GM18870 (cell line): ENCODE measurements at regions not wholly inside any gene's neighbourhood (a gene's known extent, or its start where the extent isn't known, plus 50 kb on each side); places are given as distances from the start of the nearest gene placed in this dataset.

Experiments used
- ATAC-seq: cut with Tn5 transposase; IDR thresholded peaks from one replicate; pipeline ENCODE4 v1.9.1; 2021; ENCODE audit warnings: moderate library complexity; ENCODE audit not compliant: unreplicated experiment

GRCh38 chr7:131961054-131961680 is 404.7 kb upstream of the PODXL start:
- no peak for ATAC-seq

GRCh38 chr7:131959106-131959812 is 402.8 kb upstream of the PODXL start:
- no peak for ATAC-seq

GRCh38 chr7:131957338-131958020 is 401.1 kb upstream of the PODXL start:
- ATAC-seq: no peak

GRCh38 chr7:131956864-131957263 is 400.4 kb upstream of the PODXL start:
- no peak for ATAC-seq

- no peak for ATAC-seq
Observed at GRCh38 chr7:131955679-131956078, 399.3 kb upstream of the PODXL start.

- no peak for ATAC-seq
Observed at GRCh38 chr7:131953184-131953583, 396.8 kb upstream of the PODXL start.

GRCh38 chr7:131952365-131952764 is 395.9 kb upstream of the PODXL start:
- ATAC-seq: no peak

- no peak for ATAC-seq
Observed at GRCh38 chr7:131950758-131951157, 394.3 kb upstream of the PODXL start.

- no peak for ATAC-seq
Observed at GRCh38 chr7:131949659-131950058, 393.2 kb upstream of the PODXL start.

- no peak for ATAC-seq
Observed at GRCh38 chr7:131948434-131949053, 392.1 kb upstream of the PODXL start.

GRCh38 chr7:131947661-131948060 is 391.2 kb upstream of the PODXL start:
- ATAC-seq: no peak

GRCh38 chr7:131945957-131946544 is 389.6 kb upstream of the PODXL start:
- ATAC-seq: no peak

- no peak for ATAC-seq
Observed at GRCh38 chr7:131945313-131945911, 389.0 kb upstream of the PODXL start.

GRCh38 chr7:131944556-131945069 is 388.2 kb upstream of the PODXL start:
- ATAC-seq: no peak

- no peak for ATAC-seq
Observed at GRCh38 chr7:131943646-131944045, 387.2 kb upstream of the PODXL start.

- ATAC-seq: no peak
Observed at GRCh38 chr7:131943211-131943610, 386.8 kb upstream of the PODXL start.

GRCh38 chr7:131942287-131943150 is 386.1 kb upstream of the PODXL start:
- no peak for ATAC-seq

GRCh38 chr7:131941291-131941690 is 384.9 kb upstream of the PODXL start:
- no peak for ATAC-seq

GRCh38 chr7:131940621-131941165 is 384.3 kb upstream of the PODXL start:
- ATAC-seq: no peak
